DMS 273 treated with DMSO at 0.1 percent for 48 hours (cell line): ENCODE measurements at regions not wholly inside any gene's neighbourhood (a gene's known extent, or its start where the extent isn't known, plus 50 kb on each side); places are given as distances from the start of the nearest gene placed in this dataset.

ENCODE experiments used
- DNase-seq: peaks from one replicate; lab custom pipeline; 2025; lab: John Stamatoyannopoulos, UW

GRCh38 chr13:81671064-81671463 is 1330.1 kb upstream of the SPRY2 start:
- DNase-seq, result no peak

GRCh38 chr13:81670048-81670447 is 1329.1 kb upstream of the SPRY2 start:
- no peak for DNase-seq

- no peak for DNase-seq
Measured at GRCh38 chr13:81664872-81665271, 1323.9 kb upstream of the SPRY2 start.

GRCh38 chr13:81659984-81660383 is 1319.1 kb upstream of the SPRY2 start:
- DNase-seq, result no peak

- DNase-seq, result no peak
Measured at GRCh38 chr13:81658598-81659370, 1317.9 kb upstream of the SPRY2 start.

GRCh38 chr13:81639984-81640582 is 1299.2 kb upstream of the SPRY2 start:
- no peak for DNase-seq

- no peak for DNase-seq
Measured at GRCh38 chr13:81637457-81637856, 1296.5 kb upstream of the SPRY2 start.

- DNase-seq, result no peak
Measured at GRCh38 chr13:81636120-81636519, 1295.2 kb upstream of the SPRY2 start.

- DNase-seq, result no peak
Measured at GRCh38 chr13:81615031-81615430, 1274.1 kb upstream of the SPRY2 start.

- DNase-seq, result no peak
Measured at GRCh38 chr13:81610644-81611043, 1269.7 kb upstream of the SPRY2 start.

GRCh38 chr13:81609335-81609734 is 1268.4 kb upstream of the SPRY2 start:
- no peak for DNase-seq

- no peak for DNase-seq
Measured at GRCh38 chr13:81606074-81606473, 1265.1 kb upstream of the SPRY2 start.

GRCh38 chr13:81602241-81602640 is 1261.3 kb upstream of the SPRY2 start:
- no peak for DNase-seq

- DNase-seq, result no peak
Measured at GRCh38 chr13:81597101-81597500, 1256.2 kb upstream of the SPRY2 start.

GRCh38 chr13:81596224-81596753 is 1255.4 kb upstream of the SPRY2 start:
- DNase-seq, result no peak

GRCh38 chr13:81591528-81592220 is 1250.7 kb upstream of the SPRY2 start:
- no peak for DNase-seq

- no peak for DNase-seq
Measured at GRCh38 chr13:81582381-81582780, 1241.5 kb upstream of the SPRY2 start.

- no peak for DNase-seq
Measured at GRCh38 chr13:81577601-81578195, 1236.8 kb upstream of the SPRY2 start.

- DNase-seq, result no peak
Measured at GRCh38 chr13:81568824-81569223, 1227.9 kb upstream of the SPRY2 start.

- DNase-seq, result no peak
Measured at GRCh38 chr13:81565849-81566248, 1224.9 kb upstream of the SPRY2 start.

GRCh38 chr13:81563091-81563490 is 1222.2 kb upstream of the SPRY2 start:
- no peak for DNase-seq

- no peak for DNase-seq
Measured at GRCh38 chr13:81562598-81562997, 1221.7 kb upstream of the SPRY2 start.

- no peak for DNase-seq
Measured at GRCh38 chr13:81551036-81551435, 1210.1 kb upstream of the SPRY2 start.
